Neuron (in vitro differentiated cells): ENCODE measurements at regions not wholly inside any gene's neighbourhood (a gene's known extent, or its start where the extent isn't known, plus 50 kb on each side); places are given as distances from the start of the nearest gene placed in this dataset.
A peak's percentile ranks its signal among the peaks of the same experiment; 100 is the strongest.

Experiments used
- H2AFZ ChIP-seq: one replicate; pipeline ENCODE4 v1.6.1; 2013; ENCODE audit warnings: low read depth, mild to moderate bottlenecking, inconsistent platforms, low read length, moderate library complexity
- H3K27me3 ChIP-seq: one replicate; pipeline ENCODE4 v1.6.1; 2013; ENCODE audit warnings: low read length; ENCODE audit not compliant: insufficient read depth
- H3K36me3 ChIP-seq: one replicate; pipeline ENCODE4 v1.6.1; 2013; ENCODE audit warnings: low read length; ENCODE audit not compliant: insufficient read depth
- H3K4me1 ChIP-seq: one replicate; pipeline ENCODE4 v1.6.1; 2013; ENCODE audit warnings: low read length; ENCODE audit not compliant: insufficient read depth
- H3K4me3 ChIP-seq: 2 replicates; pipeline ENCODE4 v1.5.1; 2013; ENCODE audit warnings: mild to moderate bottlenecking, low read length, moderate library complexity
- H3K9me3 ChIP-seq: one replicate; pipeline ENCODE4 v1.6.1; 2013; ENCODE audit warnings: low read length

- Histone ChIP-seq H3K27me3 (no peaks in the 10 kb centered on the region), H2AFZ (no peak overlapping the region), H3K4me1 (no peaks in the 10 kb centered on the region), H3K4me3 (no peak overlapping the region), H3K36me3 (no peaks in the 10 kb centered on the region), H3K9me3 (no peaks in the 10 kb centered on the region)
Measured at GRCh38 chr11:95500466-95500865, 269.5 kb upstream of the SESN3 start.

- Histone ChIP-seq H3K36me3 (no peaks in the 10 kb centered on the region), H3K27me3 (no peaks in the 10 kb centered on the region), H3K4me3 (no peak overlapping the region)
Measured at GRCh38 chr11:95499516-95500135, 268.6 kb upstream of the SESN3 start.

DNA sequence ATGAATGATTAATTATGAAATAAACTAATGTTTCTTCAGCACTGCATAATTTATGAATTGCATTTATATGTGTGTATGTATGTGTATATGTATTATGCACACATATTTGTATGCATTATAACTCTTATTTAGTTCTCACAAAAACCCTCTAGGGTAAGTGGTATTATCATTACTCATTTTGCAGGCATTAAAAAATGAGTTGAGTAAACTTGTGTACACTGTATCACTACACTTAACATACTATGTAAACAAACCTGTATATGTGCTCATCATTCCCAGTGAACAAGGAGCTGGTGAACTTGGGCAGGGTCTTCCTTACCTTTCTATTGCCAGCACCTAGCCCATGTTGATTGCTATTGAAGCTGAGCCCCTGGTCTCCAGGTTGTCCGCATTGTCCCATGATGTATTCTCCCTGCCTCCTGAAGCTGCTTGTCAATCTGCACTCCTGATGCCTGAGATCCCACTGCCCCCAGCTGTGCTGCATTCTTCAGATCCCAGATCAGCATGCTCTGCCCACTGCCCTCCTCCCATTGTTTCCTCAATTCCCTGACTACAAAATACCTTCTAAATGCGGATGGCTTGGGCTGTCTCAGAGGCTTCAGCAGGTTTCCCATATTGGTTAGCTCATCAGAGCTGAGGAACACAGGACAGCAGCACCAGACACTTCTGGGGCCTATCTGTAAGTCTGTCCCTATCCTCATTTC is 267.9 kb upstream of the SESN3 start:
- H3K36me3 ChIP-seq, result no peaks in the 10 kb centered on the region
- no peak overlapping the region for H3K4me3 ChIP-seq
- no peaks in the 10 kb centered on the region for H3K4me1 ChIP-seq
- H2AFZ ChIP-seq, result no peak overlapping the region
- no peaks in the 10 kb centered on the region for H3K9me3 ChIP-seq
- H3K27me3 ChIP-seq, result no peaks in the 10 kb centered on the region

More at GRCh38 chr11:95499516-95500135, 268.6 kb upstream of the SESN3 start:
- Histone ChIP-seq H3K9me3 (no peaks in the 10 kb centered on the region), H2AFZ (no peak overlapping the region), H3K4me1 (no peaks in the 10 kb centered on the region)

DNA sequence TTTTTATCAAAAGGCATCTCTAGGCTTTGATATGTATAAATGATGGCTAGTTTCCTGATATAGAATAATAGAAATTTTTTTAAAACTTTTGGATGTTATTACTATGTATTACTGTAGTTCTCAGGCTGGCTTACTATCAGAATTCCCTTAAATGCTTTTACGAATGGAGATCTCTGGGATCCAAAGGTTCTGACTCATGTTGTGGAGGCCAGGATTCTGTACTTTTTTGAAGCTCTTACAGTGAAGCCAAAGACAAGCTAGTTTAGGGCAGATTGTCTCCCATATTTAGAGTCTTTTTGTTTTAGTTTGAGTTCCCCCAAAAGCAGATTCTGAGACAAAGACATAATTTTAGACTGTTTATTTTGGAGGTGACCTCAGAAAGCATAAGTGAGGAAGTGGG is 265.9 kb upstream of the SESN3 start:
- Histone ChIP-seq H3K4me1 (no peaks in the 10 kb centered on the region), H3K4me3 (no peak overlapping the region), H3K27me3 (no peaks in the 10 kb centered on the region), H3K9me3 (no peaks in the 10 kb centered on the region), H3K36me3 (no peaks in the 10 kb centered on the region), H2AFZ (no peak overlapping the region)

- Histone ChIP-seq H3K27me3 (no peaks in the 10 kb centered on the region), H3K4me1 (no peaks in the 10 kb centered on the region), H2AFZ (no peak overlapping the region), H3K4me3 (no peak overlapping the region), H3K9me3 (no peaks in the 10 kb centered on the region), H3K36me3 (no peaks in the 10 kb centered on the region)
Measured at GRCh38 chr11:95495706-95496105, 264.7 kb upstream of the SESN3 start.

- H3K27me3 ChIP-seq, result no peaks in the 10 kb centered on the region
- no peaks in the 10 kb centered on the region for H3K9me3 ChIP-seq
- H2AFZ ChIP-seq, result no peak overlapping the region
- no peak overlapping the region for H3K4me3 ChIP-seq
- H3K4me1 ChIP-seq, result no peaks in the 10 kb centered on the region
- H3K36me3 ChIP-seq, result no peaks in the 10 kb centered on the region
Measured at GRCh38 chr11:95494856-95495255, 263.9 kb upstream of the SESN3 start.

- no peaks in the 10 kb centered on the region for H3K9me3 ChIP-seq
- H3K4me1 ChIP-seq, result no peaks in the 10 kb centered on the region
- H3K4me3 ChIP-seq, result no peak overlapping the region
- no peak overlapping the region for H2AFZ ChIP-seq
- H3K27me3 ChIP-seq, result no peaks in the 10 kb centered on the region
- no peaks in the 10 kb centered on the region for H3K36me3 ChIP-seq
Measured at GRCh38 chr11:95494167-95494566, 263.2 kb upstream of the SESN3 start.

DNA sequence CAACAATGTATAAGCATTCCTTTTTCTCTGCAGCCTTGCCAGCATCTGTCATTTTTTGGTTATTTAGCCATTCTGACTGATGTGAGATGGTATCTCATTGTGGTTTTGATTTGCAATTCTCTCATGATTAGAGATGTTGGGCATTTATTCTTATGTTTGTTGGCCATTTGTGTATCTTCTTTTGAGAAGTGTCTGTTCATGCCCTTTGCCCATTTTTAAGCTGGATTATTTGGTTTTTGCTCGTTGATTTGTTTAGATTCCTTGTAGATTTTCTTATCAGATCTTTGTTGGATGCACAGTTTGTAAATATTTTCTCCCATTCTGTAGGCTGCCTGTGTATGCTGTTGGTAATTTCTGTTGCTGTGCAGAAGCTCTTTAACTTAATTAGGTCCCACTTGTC is 259.6 kb upstream of the SESN3 start:
- Histone ChIP-seq H3K4me3 (no peak overlapping the region), H3K4me1 (peaks cover 8% of the 10 kb centered on the region), H3K9me3 (no peaks in the 10 kb centered on the region), H2AFZ (no peak overlapping the region), H3K27me3 (no peaks in the 10 kb centered on the region), H3K36me3 (no peaks in the 10 kb centered on the region)

GRCh38 chr11:95487938-95488337 is 256.9 kb upstream of the SESN3 start:
- Histone ChIP-seq H3K4me3 (no peak overlapping the region), H3K27me3 (no peaks in the 10 kb centered on the region), H3K36me3 (no peaks in the 10 kb centered on the region), H3K4me1 (peaks cover 17% of the 10 kb centered on the region), H3K9me3 (no peaks in the 10 kb centered on the region), H2AFZ (no peak overlapping the region)

- Histone ChIP-seq H2AFZ (no peak overlapping the region), H3K4me1 (peaks cover 17% of the 10 kb centered on the region), H3K9me3 (no peaks in the 10 kb centered on the region), H3K36me3 (no peaks in the 10 kb centered on the region), H3K27me3 (no peaks in the 10 kb centered on the region), H3K4me3 (no peak overlapping the region)
Measured at GRCh38 chr11:95487391-95487790, 256.4 kb upstream of the SESN3 start.

DNA sequence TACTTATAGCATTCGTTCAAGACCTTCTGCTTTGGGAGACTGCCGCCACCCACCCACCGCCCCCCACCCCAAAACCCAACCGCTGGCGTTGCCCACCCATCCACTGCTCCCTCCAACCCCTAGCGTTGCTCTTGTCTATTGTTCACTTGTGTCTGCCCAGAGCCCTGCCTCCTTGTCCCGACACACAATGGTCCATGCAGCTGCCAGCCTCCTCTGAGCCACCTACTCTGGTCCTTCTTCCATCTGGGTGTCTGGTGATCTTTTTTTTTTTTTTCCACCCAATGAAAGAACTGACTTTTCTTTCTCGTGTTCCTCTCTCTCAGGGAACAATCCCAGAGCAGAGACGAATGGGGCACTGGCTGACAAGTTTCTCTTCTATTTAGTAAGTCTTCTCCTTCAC is 256.0 kb upstream of the SESN3 start:
- Histone ChIP-seq H3K36me3 (no peaks in the 10 kb centered on the region), H3K4me3 (no peak overlapping the region), H3K27me3 (no peaks in the 10 kb centered on the region), H3K9me3 (no peaks in the 10 kb centered on the region), H2AFZ (no peak overlapping the region), H3K4me1 (peaks cover 17% of the 10 kb centered on the region)

DNA sequence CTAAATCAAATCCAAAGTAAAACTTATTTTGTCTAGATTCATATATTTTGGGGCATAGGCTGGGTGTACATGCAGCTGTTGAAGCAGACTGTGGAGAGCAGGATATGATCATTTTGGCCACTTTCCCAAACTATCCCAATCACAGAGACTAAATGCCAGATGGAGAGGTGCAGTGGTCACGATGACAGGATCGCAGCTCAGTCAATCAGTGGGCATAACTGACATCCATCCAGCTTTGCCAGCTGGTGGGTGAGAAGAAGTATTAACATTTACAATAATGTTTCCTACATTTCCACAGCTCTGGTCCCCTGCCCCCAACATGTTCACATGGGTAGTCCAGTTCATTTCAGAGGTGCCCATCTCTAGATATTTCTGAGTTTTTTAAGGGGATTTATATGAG is 255.5 kb upstream of the SESN3 start:
- no peaks in the 10 kb centered on the region for H3K36me3 ChIP-seq
- H3K4me1 ChIP-seq, result peaks cover 17% of the 10 kb centered on the region
- H2AFZ ChIP-seq, result no peak overlapping the region
- H3K9me3 ChIP-seq, result no peaks in the 10 kb centered on the region
- no peaks in the 10 kb centered on the region for H3K27me3 ChIP-seq
- H3K4me3 ChIP-seq, result no peak overlapping the region

DNA sequence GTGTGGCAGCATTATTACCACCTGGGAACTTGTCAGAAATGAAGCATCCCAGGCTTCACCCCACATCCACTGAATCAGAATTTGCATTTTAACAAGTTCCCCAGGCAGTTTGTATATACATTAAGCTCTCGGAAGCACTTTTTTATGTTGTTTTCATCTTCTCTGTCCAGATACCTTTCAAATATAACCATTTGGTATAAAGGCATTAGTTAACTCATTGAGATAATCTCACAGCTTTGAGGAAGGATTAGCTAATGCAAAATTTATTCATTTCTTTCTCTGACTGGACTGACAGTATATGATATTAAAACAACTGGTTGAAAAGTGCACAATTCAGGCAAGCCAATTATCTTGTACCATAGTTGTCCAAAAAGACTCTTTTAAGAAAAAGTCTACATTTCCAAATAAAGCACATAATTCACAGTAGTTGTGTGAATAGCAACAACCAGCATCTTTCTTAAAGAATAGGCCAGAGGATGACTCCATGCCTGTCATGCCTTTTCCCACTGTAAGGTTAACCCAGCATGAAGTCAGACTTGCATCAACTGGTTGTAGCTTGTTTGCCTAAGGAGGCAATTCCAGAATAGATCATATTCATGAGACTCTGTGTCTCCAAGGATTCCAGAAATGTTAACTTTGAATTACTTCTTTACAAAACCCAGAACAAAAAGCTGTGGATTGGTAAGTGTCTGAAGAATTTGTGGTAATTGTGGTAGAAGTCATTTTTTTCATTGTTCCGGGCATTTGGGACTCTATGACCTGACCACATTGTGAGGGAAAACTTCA is 254.3 kb upstream of the SESN3 start:
- Histone ChIP-seq H3K4me1 (peaks cover 17% of the 10 kb centered on the region), H3K4me3 (no peak overlapping the region), H3K36me3 (no peaks in the 10 kb centered on the region), H2AFZ (peak overlapping the region; percentile 68), H3K27me3 (no peaks in the 10 kb centered on the region), H3K9me3 (no peaks in the 10 kb centered on the region)
